ENCODE measurements at regions not wholly inside any gene's neighbourhood (a gene's known extent, or its start where the extent isn't known, plus 50 kb on each side); places are given as distances from the start of the nearest gene placed in this dataset.

- no peak for TF ChIP-seq CTCF (IDR thresholded peaks at IDR 0.05; ENCODE audit: insufficient read depth, low read length)
- TF ChIP-seq POLR2AphosphoS5 (IDR thresholded peaks at IDR 0.05; ENCODE audit: low read depth): no peak
- TF ChIP-seq REST (IDR thresholded peaks at IDR 0.05; ENCODE audit: insufficient replicate concordance, low read depth): no peak
Observed at GRCh38 chr7:57342954-57343353, 107.0 kb upstream of the ZNF716 start.
